HCT116 (cell line): ENCODE measurements at regions not wholly inside any gene's neighbourhood (a gene's known extent, or its start where the extent isn't known, plus 50 kb on each side); places are given as distances from the start of the nearest gene placed in this dataset.

Experiments
- ATAC-seq: fragments of 200-7000 bp; cut with Tn5 transposase; 2 replicates; pipeline ENCODE4 v1.9.1; 2020; ENCODE audit warnings: mild to moderate bottlenecking, moderate library complexity
- BruUV-seq: library from RNA; stranded (reverse); fragments of 400-500 nt; replicated peaks from 2 replicates; lab custom pipeline; 2021; lab: Mats Ljungman, UMichigan
- CTCF ChIA-PET: fragments of 300-600 bp; sonication (Branson Sonifier 250); formaldehyde crosslinking; loops from one replicate; lab custom pipeline; 2021; ENCODE audit warnings: antibody characterized with exemption; lab: Charles Lee
- POLR2A ChIA-PET: fragments of 300-600, 350-600 bp; sonication (Branson Sonifier 250); formaldehyde crosslinking; loops from one replicate; lab custom pipeline; 2021; ENCODE audit warnings: antibody characterized with exemption; lab: Charles Lee
- RAD21 ChIA-PET, 2 experiments: fragments of 300-600 bp; sonication (Branson Sonifier 250); formaldehyde crosslinking; loops; one replicate each; lab custom pipeline; 2023; ENCODE audit warnings: low total read pairs in 2 of 2; ENCODE audit not compliant: uncharacterized antibody in 2 of 2, unreplicated experiment in 2 of 2, low non-redundant PET in 1 of 2; lab: Charles Lee
- DNase-seq: peaks from one replicate; pipeline ENCODE4 v3.0.0-alpha.2; 2010; ENCODE audit warnings: low read depth, low spot score
- H2AFZ ChIP-seq: fragments of 200-600 bp; shearing (Covaris generic), sonication (generic); 2 replicates; pipeline ENCODE4 v1.6.1; 2017; ENCODE audit warnings: low read depth, mixed run types, mixed read lengths, antibody characterized with exemption, low read length; ENCODE audit not compliant: poor library complexity, severe bottlenecking
- H3K27ac ChIP-seq: 2 replicates; pipeline ENCODE4 v1.5.1; 2012; ENCODE audit warnings: low read depth, low read length
- H3K27me3 ChIP-seq: fragments of 200-600 bp; sonication (generic); 2 replicates; pipeline ENCODE4 v1.6.1; 2016; ENCODE audit warnings: mixed run types, low read length, mixed read lengths; ENCODE audit not compliant: insufficient read depth
- H3K36me3 ChIP-seq, 2 experiments: fragments of 200-500 bp in 1 of 2; fragments of 200-600 bp in 1 of 2; sonication (Bioruptor generic) in 1 of 2; sonication (generic) in 1 of 2; 2 replicates each; pipeline versions ENCODE4 v1.5.1 to v1.6.1; 2014 to 2016; ENCODE audit warnings: low read length in 2 of 2, inconsistent platforms in 1 of 2, mixed read lengths in 1 of 2, mixed run types in 1 of 2; ENCODE audit not compliant: insufficient read depth in 2 of 2, control insufficient read depth in 1 of 2
- H3K4me1 ChIP-seq, 2 experiments: fragments of 200-600 bp in 1 of 2; sonication (generic) in 1 of 2; 2 replicates each; pipeline versions ENCODE4 v1.5.1 to v1.6.1; 2012 to 2017; ENCODE audit warnings: low read length in 2 of 2, inconsistent platforms in 1 of 2, mild to moderate bottlenecking in 1 of 2, mixed read lengths in 1 of 2, mixed run types in 1 of 2, moderate library complexity in 1 of 2; ENCODE audit not compliant: insufficient read depth in 2 of 2, control insufficient read depth in 1 of 2
- H3K4me2 ChIP-seq: fragments of 200-600 bp; sonication (generic); 2 replicates; pipeline ENCODE4 v1.6.1; 2017; ENCODE audit warnings: mixed run types, low read length, mixed read lengths
- H3K4me3 ChIP-seq, 2 experiments: fragments of 200-600 bp in 1 of 2; sonication (generic) in 1 of 2; replicated peaks in 1 of 2; 2 replicates each; pipeline ENCODE4 v1.5.1; 2011 to 2016; ENCODE audit warnings: low read length in 2 of 2, control low read depth in 1 of 2, low read depth in 1 of 2, mild to moderate bottlenecking in 1 of 2, mixed read lengths in 1 of 2, mixed run types in 1 of 2
- H3K79me2 ChIP-seq: fragments of 200-600 bp; sonication (generic); 2 replicates; pipeline ENCODE4 v1.6.1; 2017; ENCODE audit warnings: mild to moderate bottlenecking, mixed run types, low read length, moderate library complexity, mixed read lengths; ENCODE audit not compliant: insufficient read depth
- H3K9ac ChIP-seq: fragments of 200-600 bp; sonication (generic); 2 replicates; pipeline ENCODE4 v1.6.1; 2016; ENCODE audit warnings: low read length, mixed read lengths
- H3K9me2 ChIP-seq: fragments of 200-600 bp; sonication (generic), shearing (Covaris generic); 2 replicates; pipeline ENCODE4 v1.6.1; 2017; ENCODE audit warnings: mixed run types, mild to moderate bottlenecking, moderate library complexity; ENCODE audit not compliant: insufficient read depth
- H3K9me3 ChIP-seq, 2 experiments: fragments of 200-500 bp in 1 of 2; fragments of 200-600 bp in 1 of 2; sonication (Bioruptor generic) in 1 of 2; sonication (generic) in 1 of 2; 2 replicates each; pipeline ENCODE4 v1.6.1; 2014 to 2017; ENCODE audit warnings: low read length in 2 of 2, mixed read lengths in 2 of 2, inconsistent platforms in 1 of 2, low read depth in 1 of 2, mild to moderate bottlenecking in 1 of 2, mixed run types in 1 of 2, moderate library complexity in 1 of 2; ENCODE audit not compliant: control insufficient read depth in 1 of 2, insufficient read depth in 1 of 2
- H4K20me1 ChIP-seq: fragments of 200-600 bp; sonication (generic), shearing (Covaris generic); 2 replicates; pipeline ENCODE4 v1.6.1; 2017; ENCODE audit warnings: mixed run types, mild to moderate bottlenecking, moderate library complexity; ENCODE audit not compliant: insufficient read depth
- CBX3 ChIP-seq: IDR thresholded peaks from 2 replicates; pipeline ENCODE4 v1.6.1; 2012; ENCODE audit warnings: low read depth
- EGR1 ChIP-seq: IDR thresholded peaks from 2 replicates; pipeline ENCODE4 v1.6.1; 2012; ENCODE audit warnings: low read depth
- ELF1 ChIP-seq: IDR thresholded peaks from 2 replicates; pipeline ENCODE4 v1.6.1; 2012; ENCODE audit warnings: low read depth, borderline replicate concordance
- EZH2 ChIP-seq: fragments of 200-600 bp; sonication (generic); IDR thresholded peaks from 2 replicates; pipeline ENCODE4 v1.6.1; 2017; ENCODE audit warnings: antibody characterized with exemption, mixed run types
- EZH2phosphoT487 ChIP-seq: fragments of 200-600 bp; IDR thresholded peaks from 2 replicates; pipeline ENCODE4 v1.6.1; 2018; ENCODE audit warnings: antibody characterized with exemption, borderline replicate concordance
- POLR2A ChIP-seq: IDR thresholded peaks from 2 replicates; pipeline ENCODE4 v1.7.0; 2011; ENCODE audit warnings: borderline replicate concordance; ENCODE audit not compliant: insufficient read depth, insufficient read length; ENCODE audit errors: extremely low read depth
- POLR2AphosphoS5 ChIP-seq: IDR thresholded peaks from 2 replicates; pipeline ENCODE4 v1.6.1; 2011; ENCODE audit warnings: mild to moderate bottlenecking, low read depth, low read length, moderate library complexity
- RAD21 ChIP-seq: IDR thresholded peaks from 2 replicates; pipeline ENCODE4 v1.6.1; 2012; ENCODE audit warnings: low read depth, mild to moderate bottlenecking
- SP1 ChIP-seq: IDR thresholded peaks from 2 replicates; pipeline ENCODE4 v1.6.1; 2012; ENCODE audit warnings: low read depth
- SRF ChIP-seq: IDR thresholded peaks from 2 replicates; pipeline ENCODE4 v1.6.1; 2012; ENCODE audit warnings: low read depth
- ZNF274 ChIP-seq: fragments of 200-500 bp; sonication (Bioruptor generic); IDR thresholded peaks from 2 replicates; pipeline ENCODE4 v1.6.1; 2014; ENCODE audit warnings: mild to moderate bottlenecking, low read depth, low read length, inconsistent platforms
- intact Hi-C: fragments of 100-400 bp; cut with micrococcal nuclease; formaldehyde crosslinking; loops from 2 replicates; pipeline ENCODE4 v1.10.0; 2022
- TF ChIP-seq, protein P1 (sequence below): IDR thresholded peaks from 2 replicates; pipeline ENCODE4 v1.6.1; 2012
- TF ChIP-seq, protein P2 (sequence below), 3 experiments: fragments of 200-600 bp in 1 of 3; sonication (generic) in 1 of 3; IDR thresholded peaks in 2 of 3; conservative IDR thresholded peaks in 1 of 3; 2 replicates each; pipeline ENCODE4 v1.5.1; 2012 to 2017; ENCODE audit warnings: low read depth in 2 of 3, low read length in 2 of 3, antibody characterized with exemption in 1 of 3, borderline replicate concordance in 1 of 3, control low read depth in 1 of 3, mild to moderate bottlenecking in 1 of 3, mixed read lengths in 1 of 3, mixed run types in 1 of 3, moderate library complexity in 1 of 3; ENCODE audit not compliant: insufficient read depth in 1 of 3

DNA sequence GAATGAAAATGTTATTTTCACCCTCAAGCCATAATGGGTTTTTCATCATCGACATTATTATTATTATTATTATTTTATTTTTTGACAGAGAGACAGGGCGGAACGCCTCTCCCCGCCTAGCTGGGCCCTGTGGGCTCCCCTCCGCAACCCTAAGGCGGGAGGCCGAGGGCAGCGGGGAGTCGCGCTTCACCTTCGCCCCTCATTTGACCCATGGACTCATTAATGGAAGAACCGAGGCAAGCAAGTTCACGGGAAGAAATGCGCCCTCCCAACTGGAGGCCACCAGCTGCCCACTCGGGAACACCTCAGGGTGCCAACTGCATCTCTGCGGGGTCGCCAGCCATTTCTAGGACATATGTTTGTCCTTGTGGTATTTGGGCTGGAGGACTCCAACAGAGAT lies 115.3 kb upstream of the KIRREL3 start:
- intact Hi-C loops: no loop called here
- H3K4me3 ChIP-seq: no peak overlapping the region
- CTCF ChIA-PET: no interaction called here
- no peak overlapping the region for H2AFZ ChIP-seq
- H3K27ac ChIP-seq: no peak overlapping the region
- no peak overlapping the region for H3K4me2 ChIP-seq
- H3K9me2 ChIP-seq: no peaks in the 10 kb centered on the region
- no peaks in the 10 kb centered on the region for H3K79me2 ChIP-seq
- H3K4me1 ChIP-seq: no peaks in the 10 kb centered on the region
- H3K9ac ChIP-seq: no peak overlapping the region
- H3K36me3 ChIP-seq: no peaks in the 10 kb centered on the region
- RAD21 ChIA-PET: no interaction called here
- TF ChIP-seq ZNF274 (no peak), ELF1 (no peak), POLR2AphosphoS5 (no peak), SRF (no peak)
- TF ChIP-seq, protein P1, sequence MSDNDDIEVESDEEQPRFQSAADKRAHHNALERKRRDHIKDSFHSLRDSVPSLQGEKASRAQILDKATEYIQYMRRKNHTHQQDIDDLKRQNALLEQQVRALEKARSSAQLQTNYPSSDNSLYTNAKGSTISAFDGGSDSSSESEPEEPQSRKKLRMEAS: no peak
- TF ChIP-seq, protein P2, sequence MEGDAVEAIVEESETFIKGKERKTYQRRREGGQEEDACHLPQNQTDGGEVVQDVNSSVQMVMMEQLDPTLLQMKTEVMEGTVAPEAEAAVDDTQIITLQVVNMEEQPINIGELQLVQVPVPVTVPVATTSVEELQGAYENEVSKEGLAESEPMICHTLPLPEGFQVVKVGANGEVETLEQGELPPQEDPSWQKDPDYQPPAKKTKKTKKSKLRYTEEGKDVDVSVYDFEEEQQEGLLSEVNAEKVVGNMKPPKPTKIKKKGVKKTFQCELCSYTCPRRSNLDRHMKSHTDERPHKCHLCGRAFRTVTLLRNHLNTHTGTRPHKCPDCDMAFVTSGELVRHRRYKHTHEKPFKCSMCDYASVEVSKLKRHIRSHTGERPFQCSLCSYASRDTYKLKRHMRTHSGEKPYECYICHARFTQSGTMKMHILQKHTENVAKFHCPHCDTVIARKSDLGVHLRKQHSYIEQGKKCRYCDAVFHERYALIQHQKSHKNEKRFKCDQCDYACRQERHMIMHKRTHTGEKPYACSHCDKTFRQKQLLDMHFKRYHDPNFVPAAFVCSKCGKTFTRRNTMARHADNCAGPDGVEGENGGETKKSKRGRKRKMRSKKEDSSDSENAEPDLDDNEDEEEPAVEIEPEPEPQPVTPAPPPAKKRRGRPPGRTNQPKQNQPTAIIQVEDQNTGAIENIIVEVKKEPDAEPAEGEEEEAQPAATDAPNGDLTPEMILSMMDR (IDR thresholded peaks at IDR 0.05 in 2 of 3, conservative IDR thresholded peaks at IDR 0.05 in 1 of 3; ENCODE audit: borderline replicate concordance in 1 of 3, insufficient read depth in 1 of 3, low read depth in 2 of 3, low read length in 2 of 3): no peak
- no peaks in the 10 kb centered on the region for H3K27me3 ChIP-seq
- DNase-seq (no peak), ATAC-seq (no peak)
- POLR2A ChIA-PET: no interaction called here
- no TSS peak for BruUV-seq
- peaks cover 0 to 2% of the 10 kb centered on the region in 2 experiments; a peak in 2 of 4 replicates for H3K9me3 ChIP-seq
- no peaks in the 10 kb centered on the region for H4K20me1 ChIP-seq

DNA sequence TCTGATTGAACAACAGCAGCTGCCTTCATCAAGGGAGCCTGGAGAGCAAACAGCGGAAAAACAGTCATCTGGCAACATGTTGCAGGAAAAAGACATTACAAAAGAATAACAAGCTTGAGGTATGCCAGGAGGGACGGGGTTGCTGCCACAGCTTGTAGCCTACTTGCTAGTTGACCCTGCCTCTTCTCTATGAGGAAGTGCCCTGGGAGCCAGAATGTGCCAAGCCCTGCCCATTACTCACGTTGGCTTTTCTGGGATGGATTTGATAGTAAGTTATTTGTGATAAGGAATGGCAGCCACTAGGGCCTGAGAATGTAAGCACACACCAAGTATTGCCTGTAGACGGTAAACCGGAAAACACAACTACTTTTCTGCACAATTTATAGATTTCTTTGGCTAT lies 113.5 kb upstream of the KIRREL3 start:
- no peak for ATAC-seq

More for the DNA sequence above, 113.5 kb upstream of the KIRREL3 start:
- intact Hi-C loops: no loop called here
- no peaks in the 10 kb centered on the region for H3K36me3 ChIP-seq
- H3K27me3 ChIP-seq: no peaks in the 10 kb centered on the region
- peaks cover 0 to 2% of the 10 kb centered on the region in 2 experiments; a peak in 2 of 4 replicates for H3K9me3 ChIP-seq
- no peaks in the 10 kb centered on the region for H3K9me2 ChIP-seq
- H3K79me2 ChIP-seq: no peaks in the 10 kb centered on the region
- H3K4me2 ChIP-seq: no peak overlapping the region
- BruUV-seq: no TSS peak
- CTCF ChIA-PET: no interaction called here
- H4K20me1 ChIP-seq: no peaks in the 10 kb centered on the region
- RAD21 ChIA-PET: no interaction called here
- H3K4me1 ChIP-seq: no peaks in the 10 kb centered on the region
- H2AFZ ChIP-seq: no peak overlapping the region
- DNase-seq: no peak
- POLR2A ChIA-PET: no interaction called here
- TF ChIP-seq ZNF274 (no peak), CBX3 (no peak), EZH2phosphoT487 (no peak), EGR1 (no peak), SRF (no peak), EZH2 (no peak), POLR2A (no peak), SP1 (no peak), POLR2AphosphoS5 (no peak), RAD21 (no peak)
- TF ChIP-seq, all 23 proteins: peak for 0
- Histone ChIP-seq H3K27ac (no peak overlapping the region), H3K4me3 (no peak overlapping the region), H3K9ac (no peak overlapping the region)
